ENCODE measurements at regions not wholly inside any gene's neighbourhood (a gene's known extent, or its start where the extent isn't known, plus 50 kb on each side); places are given as distances from the start of the nearest gene placed in this dataset.

DNA sequence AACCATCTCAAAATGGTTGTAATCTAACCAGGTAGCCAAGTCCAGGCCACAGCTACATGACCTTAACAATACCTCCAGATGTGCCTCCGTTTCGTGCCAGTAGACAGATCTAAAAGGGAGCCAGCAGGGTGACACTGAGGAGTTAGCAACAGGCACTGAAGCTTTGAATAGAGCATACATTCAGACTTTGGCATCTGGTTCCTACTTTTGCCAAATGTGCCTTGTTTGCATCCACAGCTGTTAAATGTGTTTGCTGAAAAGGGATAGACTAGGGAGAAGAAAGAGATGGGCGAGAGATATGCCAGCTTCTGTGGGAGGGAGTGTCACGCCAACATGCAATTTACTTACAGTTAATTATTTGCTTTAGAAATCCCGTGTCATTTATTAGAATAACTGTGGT, 1433.9 kb upstream of the CADM2 start:
- no peak overlapping the region for H3K4me3 Mint-ChIP-seq (ENCODE audit: unreplicated experiment)
- FAIRE-seq = no peak
- Histone ChIP-seq H3K27me3 (ENCODE audit: insufficient read depth, low read length) (no peaks in the 10 kb centered on the region), H3K79me2 (ENCODE audit: insufficient read depth, low read length) (no peaks in the 10 kb centered on the region), H3K9me3 (ENCODE audit: insufficient read depth, low read depth, low read length) (no peaks in the 10 kb centered on the region), H3K4me3 (ENCODE audit: insufficient read depth, low read depth, low read length) (no peak overlapping the region), H3K4me1 (ENCODE audit: insufficient read depth, low read length) (no peaks in the 10 kb centered on the region), H3K9ac (ENCODE audit: low read length) (no peak overlapping the region), H3K36me3 (ENCODE audit: insufficient read depth, low read length) (no peaks in the 10 kb centered on the region), H3K4me2 (ENCODE audit: low read length) (no peak overlapping the region), H3K27ac (ENCODE audit: low read depth, low read length) (no peak overlapping the region), H2AFZ (ENCODE audit: low read depth, low read length) (no peak overlapping the region), H4K20me1 (ENCODE audit: insufficient read depth, low read length) (no peaks in the 10 kb centered on the region)
- H3K9me3 Mint-ChIP-seq (ENCODE audit: unreplicated experiment) = no peaks in the 10 kb centered on the region
- no peaks in the 10 kb centered on the region for H3K27me3 Mint-ChIP-seq (ENCODE audit: low read depth, unreplicated experiment)
- DNase-seq (ENCODE audit: low read depth) = no peak
- no peak overlapping the region for H3K27ac Mint-ChIP-seq (ENCODE audit: unreplicated experiment)
- TF ChIP-seq, protein P1, sequence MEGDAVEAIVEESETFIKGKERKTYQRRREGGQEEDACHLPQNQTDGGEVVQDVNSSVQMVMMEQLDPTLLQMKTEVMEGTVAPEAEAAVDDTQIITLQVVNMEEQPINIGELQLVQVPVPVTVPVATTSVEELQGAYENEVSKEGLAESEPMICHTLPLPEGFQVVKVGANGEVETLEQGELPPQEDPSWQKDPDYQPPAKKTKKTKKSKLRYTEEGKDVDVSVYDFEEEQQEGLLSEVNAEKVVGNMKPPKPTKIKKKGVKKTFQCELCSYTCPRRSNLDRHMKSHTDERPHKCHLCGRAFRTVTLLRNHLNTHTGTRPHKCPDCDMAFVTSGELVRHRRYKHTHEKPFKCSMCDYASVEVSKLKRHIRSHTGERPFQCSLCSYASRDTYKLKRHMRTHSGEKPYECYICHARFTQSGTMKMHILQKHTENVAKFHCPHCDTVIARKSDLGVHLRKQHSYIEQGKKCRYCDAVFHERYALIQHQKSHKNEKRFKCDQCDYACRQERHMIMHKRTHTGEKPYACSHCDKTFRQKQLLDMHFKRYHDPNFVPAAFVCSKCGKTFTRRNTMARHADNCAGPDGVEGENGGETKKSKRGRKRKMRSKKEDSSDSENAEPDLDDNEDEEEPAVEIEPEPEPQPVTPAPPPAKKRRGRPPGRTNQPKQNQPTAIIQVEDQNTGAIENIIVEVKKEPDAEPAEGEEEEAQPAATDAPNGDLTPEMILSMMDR (IDR thresholded peaks at IDR 0.05; ENCODE audit: insufficient read depth, low read depth, low read length) = no peak
- no peak for TF ChIP-seq EZH2 (IDR thresholded peaks at IDR 0.05; ENCODE audit: insufficient read depth, low read length)
- H3K36me3 Mint-ChIP-seq (ENCODE audit: low read depth, unreplicated experiment) = no peaks in the 10 kb centered on the region
- peaks cover 3% of the 10 kb centered on the region for H3K4me1 Mint-ChIP-seq (ENCODE audit: low read depth, unreplicated experiment)

DNA sequence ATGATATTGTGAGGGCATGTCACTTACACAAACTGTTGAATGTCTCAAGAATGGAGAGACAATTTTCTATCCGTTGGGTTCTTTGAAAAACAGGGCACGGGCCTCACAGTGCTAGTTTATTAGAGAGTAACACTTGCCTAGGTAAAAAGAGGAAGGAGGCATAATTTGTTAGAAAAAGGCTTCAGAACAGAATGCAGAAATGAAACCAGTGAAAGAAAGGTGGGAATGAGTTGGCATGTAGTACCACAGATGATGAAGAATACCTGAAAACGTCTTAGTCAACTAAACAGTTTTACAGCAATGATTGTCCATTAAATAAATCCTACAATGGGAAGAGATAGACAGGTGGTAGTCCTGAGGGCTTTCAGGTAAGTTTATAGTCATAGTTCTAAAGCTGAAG, 1399.7 kb upstream of the CADM2 start:
- Histone ChIP-seq H3K36me3 (ENCODE audit: insufficient read depth, low read length) (no peaks in the 10 kb centered on the region), H3K79me2 (ENCODE audit: insufficient read depth, low read length) (no peaks in the 10 kb centered on the region), H3K9ac (ENCODE audit: low read length) (no peak overlapping the region), H3K4me2 (ENCODE audit: low read length) (no peak overlapping the region), H3K4me1 (ENCODE audit: insufficient read depth, low read length) (no peaks in the 10 kb centered on the region), H3K9me3 (ENCODE audit: insufficient read depth, low read depth, low read length) (peaks cover 3% of the 10 kb centered on the region), H4K20me1 (ENCODE audit: insufficient read depth, low read length) (no peaks in the 10 kb centered on the region), H3K27ac (ENCODE audit: low read depth, low read length) (no peak overlapping the region), H3K4me3 (ENCODE audit: insufficient read depth, low read depth, low read length) (no peak overlapping the region), H2AFZ (ENCODE audit: low read depth, low read length) (no peak overlapping the region), H3K27me3 (ENCODE audit: insufficient read depth, low read length) (no peaks in the 10 kb centered on the region)
- no peak overlapping the region for H3K4me3 Mint-ChIP-seq (ENCODE audit: unreplicated experiment)
- H3K36me3 Mint-ChIP-seq (ENCODE audit: low read depth, unreplicated experiment) = no peaks in the 10 kb centered on the region
- DNase-seq (ENCODE audit: low read depth) = no peak
- H3K27me3 Mint-ChIP-seq (ENCODE audit: low read depth, unreplicated experiment) = no peaks in the 10 kb centered on the region
- H3K27ac Mint-ChIP-seq (ENCODE audit: unreplicated experiment) = no peak overlapping the region
- TF ChIP-seq, protein P1 (IDR thresholded peaks at IDR 0.05; ENCODE audit: insufficient read depth, low read depth, low read length) = no peak
- TF ChIP-seq EZH2 (IDR thresholded peaks at IDR 0.05; ENCODE audit: insufficient read depth, low read length) = no peak
- H3K9me3 Mint-ChIP-seq (ENCODE audit: unreplicated experiment) = peaks cover 5% of the 10 kb centered on the region
- H3K4me1 Mint-ChIP-seq (ENCODE audit: low read depth, unreplicated experiment) = no peaks in the 10 kb centered on the region
- no peak for FAIRE-seq

DNA sequence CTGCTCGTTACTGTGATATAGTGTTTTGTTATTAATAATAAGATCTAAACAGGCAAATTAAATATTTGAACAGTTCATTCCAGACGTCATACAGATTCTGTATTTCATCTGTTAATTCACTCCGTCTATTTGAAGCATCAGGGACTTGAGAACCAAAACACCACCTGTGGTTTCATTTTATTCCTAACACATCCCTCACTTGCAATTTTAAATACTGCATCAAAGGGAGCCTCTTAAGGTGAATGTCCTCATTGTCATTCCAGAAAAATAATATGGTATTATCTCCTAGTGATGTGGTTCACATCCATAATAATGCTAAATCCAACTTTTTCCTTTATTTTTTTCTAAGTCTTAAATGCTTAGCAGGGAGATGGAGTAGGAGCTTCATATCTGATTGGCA, 1390.9 kb upstream of the CADM2 start:
- no peak overlapping the region for H3K9ac ChIP-seq (ENCODE audit: low read length)
- no peak overlapping the region for H3K4me3 ChIP-seq (ENCODE audit: insufficient read depth, low read depth, low read length)
- H3K9me3 ChIP-seq (ENCODE audit: insufficient read depth, low read depth, low read length) = no peaks in the 10 kb centered on the region
- H3K27ac ChIP-seq (ENCODE audit: low read depth, low read length) = no peak overlapping the region
- H3K36me3 ChIP-seq (ENCODE audit: insufficient read depth, low read length) = no peaks in the 10 kb centered on the region
- Mint-ChIP-seq H3K36me3 (ENCODE audit: low read depth, unreplicated experiment) (no peaks in the 10 kb centered on the region), H3K4me3 (ENCODE audit: unreplicated experiment) (no peak overlapping the region), H3K9me3 (ENCODE audit: unreplicated experiment) (no peaks in the 10 kb centered on the region), H3K4me1 (ENCODE audit: low read depth, unreplicated experiment) (no peaks in the 10 kb centered on the region), H3K27ac (ENCODE audit: unreplicated experiment) (no peak overlapping the region), H3K27me3 (ENCODE audit: low read depth, unreplicated experiment) (no peaks in the 10 kb centered on the region)
- FAIRE-seq = no peak
- H3K4me2 ChIP-seq (ENCODE audit: low read length) = peak overlapping the region; percentile 11
- H3K4me1 ChIP-seq (ENCODE audit: insufficient read depth, low read length) = no peaks in the 10 kb centered on the region
- H2AFZ ChIP-seq (ENCODE audit: low read depth, low read length) = peak overlapping the region; percentile 23
- no peaks in the 10 kb centered on the region for H3K27me3 ChIP-seq (ENCODE audit: insufficient read depth, low read length)
- no peak for TF ChIP-seq EZH2 (IDR thresholded peaks at IDR 0.05; ENCODE audit: insufficient read depth, low read length)
- TF ChIP-seq, protein P1 (IDR thresholded peaks at IDR 0.05; ENCODE audit: insufficient read depth, low read depth, low read length) = no peak
- H4K20me1 ChIP-seq (ENCODE audit: insufficient read depth, low read length) = no peaks in the 10 kb centered on the region
- no peak for DNase-seq (ENCODE audit: low read depth)
- no peaks in the 10 kb centered on the region for H3K79me2 ChIP-seq (ENCODE audit: insufficient read depth, low read length)
